PC-9 (cell line): ENCODE measurements at regions not wholly inside any gene's neighbourhood (a gene's known extent, or its start where the extent isn't known, plus 50 kb on each side); places are given as distances from the start of the nearest gene placed in this dataset.

Experiments
- EZH2 ChIP-seq: fragments of 200-600 bp; sonication (generic); IDR thresholded peaks from 2 replicates; pipeline ENCODE4 v1.8.0; 2017; ENCODE audit warnings: antibody characterized with exemption, low read depth
- TF ChIP-seq, protein P1 (sequence below): fragments of 200-600 bp; sonication (generic); conservative IDR thresholded peaks from 2 replicates; pipeline ENCODE4 v1.6.1; 2017; ENCODE audit warnings: mixed run types, antibody characterized with exemption, mild to moderate bottlenecking, moderate library complexity

DNA sequence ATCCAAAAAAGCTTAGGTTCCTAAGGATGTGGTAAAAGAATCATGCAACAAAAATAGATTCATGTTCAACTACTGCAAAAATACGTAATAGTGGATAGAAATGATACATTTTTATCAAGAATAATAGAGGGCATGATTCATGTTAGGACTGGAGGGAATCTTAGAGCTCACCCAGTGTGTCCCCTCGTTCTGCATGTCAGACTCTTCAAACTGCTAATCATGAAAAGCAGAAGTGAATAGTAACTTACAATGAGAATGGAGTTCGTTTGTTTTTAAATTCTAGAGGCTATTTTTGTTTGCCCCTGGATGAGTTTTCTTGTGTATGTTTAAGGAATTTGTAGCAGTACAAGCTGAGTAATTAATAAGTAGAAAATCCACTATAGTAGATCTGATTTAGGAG is 79.4 kb downstream of the MSL3 start:
- TF ChIP-seq, protein P1, sequence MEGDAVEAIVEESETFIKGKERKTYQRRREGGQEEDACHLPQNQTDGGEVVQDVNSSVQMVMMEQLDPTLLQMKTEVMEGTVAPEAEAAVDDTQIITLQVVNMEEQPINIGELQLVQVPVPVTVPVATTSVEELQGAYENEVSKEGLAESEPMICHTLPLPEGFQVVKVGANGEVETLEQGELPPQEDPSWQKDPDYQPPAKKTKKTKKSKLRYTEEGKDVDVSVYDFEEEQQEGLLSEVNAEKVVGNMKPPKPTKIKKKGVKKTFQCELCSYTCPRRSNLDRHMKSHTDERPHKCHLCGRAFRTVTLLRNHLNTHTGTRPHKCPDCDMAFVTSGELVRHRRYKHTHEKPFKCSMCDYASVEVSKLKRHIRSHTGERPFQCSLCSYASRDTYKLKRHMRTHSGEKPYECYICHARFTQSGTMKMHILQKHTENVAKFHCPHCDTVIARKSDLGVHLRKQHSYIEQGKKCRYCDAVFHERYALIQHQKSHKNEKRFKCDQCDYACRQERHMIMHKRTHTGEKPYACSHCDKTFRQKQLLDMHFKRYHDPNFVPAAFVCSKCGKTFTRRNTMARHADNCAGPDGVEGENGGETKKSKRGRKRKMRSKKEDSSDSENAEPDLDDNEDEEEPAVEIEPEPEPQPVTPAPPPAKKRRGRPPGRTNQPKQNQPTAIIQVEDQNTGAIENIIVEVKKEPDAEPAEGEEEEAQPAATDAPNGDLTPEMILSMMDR = no peak
- no peak for TF ChIP-seq EZH2
